ENCODE measurements at regions not wholly inside any gene's neighbourhood (a gene's known extent, or its start where the extent isn't known, plus 50 kb on each side); places are given as distances from the start of the nearest gene placed in this dataset.

- Histone ChIP-seq H3F3A (ENCODE audit: control insufficient read depth, insufficient read depth) (no peaks in the 10 kb centered on the region), H3K79me2 (ENCODE audit: control insufficient read depth, low read length) (no peaks in the 10 kb centered on the region), H3K9me3 (ENCODE audit: control insufficient read depth, insufficient read depth, low read length) (no peaks in the 10 kb centered on the region), H3K9me2 (replicated peaks; ENCODE audit: control insufficient read depth, low read length) (no peaks in the 10 kb centered on the region), H3K27me3 (ENCODE audit: control insufficient read depth, low read length) (no peaks in the 10 kb centered on the region), H4K20me1 (ENCODE audit: control insufficient read depth, insufficient read depth, low read depth, low read length) (no peaks in the 10 kb centered on the region), H3K36me3 (ENCODE audit: control insufficient read depth, low read length) (no peaks in the 10 kb centered on the region), H3K4me2 (ENCODE audit: low read length) (no peak overlapping the region), H3K4me1 (ENCODE audit: control insufficient read depth, low read length) (peaks cover 7% of the 10 kb centered on the region), H3K4me3 (ENCODE audit: low read length) (no peak overlapping the region), H3K27ac (ENCODE audit: low read depth, low read length) (no peak overlapping the region)
- no peak for TF ChIP-seq CTCF (IDR thresholded peaks at IDR 0.05; ENCODE audit: low read depth, low read length, poor library complexity, severe bottlenecking)
- TF ChIP-seq EZH2phosphoT487 (IDR thresholded peaks at IDR 0.05; ENCODE audit: borderline replicate concordance, low read length), result no peak
Measured at GRCh38 chr4:23323436-23323835, 566.4 kb downstream of the PPARGC1A start.

- TF ChIP-seq EZH2phosphoT487 (IDR thresholded peaks at IDR 0.05; ENCODE audit: borderline replicate concordance, low read length), result no peak
- no peak for TF ChIP-seq CTCF (IDR thresholded peaks at IDR 0.05; ENCODE audit: low read depth, low read length, poor library complexity, severe bottlenecking)
- H4K20me1 ChIP-seq (ENCODE audit: control insufficient read depth, insufficient read depth, low read depth, low read length), result no peaks in the 10 kb centered on the region
- no peaks in the 10 kb centered on the region; the same call in 1 of the 2 replicates for H3K9me2 ChIP-seq (replicated peaks; ENCODE audit: control insufficient read depth, low read length)
- H3K4me2 ChIP-seq (ENCODE audit: low read length), result no peak overlapping the region
- H3K4me3 ChIP-seq (ENCODE audit: low read length), result no peak overlapping the region
- H3K36me3 ChIP-seq (ENCODE audit: control insufficient read depth, low read length), result no peaks in the 10 kb centered on the region
- no peaks in the 10 kb centered on the region for H3K27me3 ChIP-seq (ENCODE audit: control insufficient read depth, low read length)
- H3K4me1 ChIP-seq (ENCODE audit: control insufficient read depth, low read length), result peaks cover 7% of the 10 kb centered on the region
- H3K79me2 ChIP-seq (ENCODE audit: control insufficient read depth, low read length), result no peaks in the 10 kb centered on the region
- no peaks in the 10 kb centered on the region for H3K9me3 ChIP-seq (ENCODE audit: control insufficient read depth, insufficient read depth, low read length)
- no peak overlapping the region for H3K27ac ChIP-seq (ENCODE audit: low read depth, low read length)
- no peaks in the 10 kb centered on the region for H3F3A ChIP-seq (ENCODE audit: control insufficient read depth, insufficient read depth)
Measured at GRCh38 chr4:23322732-23323131, 567.1 kb downstream of the PPARGC1A start.

- Histone ChIP-seq H4K20me1 (ENCODE audit: control insufficient read depth, insufficient read depth, low read depth, low read length) (no peaks in the 10 kb centered on the region), H3K9me3 (ENCODE audit: control insufficient read depth, insufficient read depth, low read length) (no peaks in the 10 kb centered on the region), H3K9me2 (replicated peaks; ENCODE audit: control insufficient read depth, low read length) (no peaks in the 10 kb centered on the region; the same call in 1 of the 2 replicates), H3K4me3 (ENCODE audit: low read length) (no peak overlapping the region), H3K4me1 (ENCODE audit: control insufficient read depth, low read length) (peaks cover 7% of the 10 kb centered on the region), H3K27me3 (ENCODE audit: control insufficient read depth, low read length) (no peaks in the 10 kb centered on the region), H3K36me3 (ENCODE audit: control insufficient read depth, low read length) (no peaks in the 10 kb centered on the region), H3K79me2 (ENCODE audit: control insufficient read depth, low read length) (no peaks in the 10 kb centered on the region), H3F3A (ENCODE audit: control insufficient read depth, insufficient read depth) (no peaks in the 10 kb centered on the region), H3K4me2 (ENCODE audit: low read length) (no peak overlapping the region), H3K27ac (ENCODE audit: low read depth, low read length) (no peak overlapping the region)
- TF ChIP-seq CTCF (IDR thresholded peaks at IDR 0.05; ENCODE audit: low read depth, low read length, poor library complexity, severe bottlenecking) (no peak), EZH2phosphoT487 (IDR thresholded peaks at IDR 0.05; ENCODE audit: borderline replicate concordance, low read length) (no peak)
Measured at GRCh38 chr4:23320931-23321587, 568.8 kb downstream of the PPARGC1A start.
